GM12872 (cell line): ENCODE measurements at regions not wholly inside any gene's neighbourhood (a gene's known extent, or its start where the extent isn't known, plus 50 kb on each side); places are given as distances from the start of the nearest gene placed in this dataset.
A peak's percentile ranks its signal among the peaks of the same experiment; 100 is the strongest.

Source experiments
- CTCF ChIP-seq: IDR thresholded peaks from 3 replicates; pipeline ENCODE4 v1.5.1; 2011; ENCODE audit warnings: low read depth, mild to moderate bottlenecking, low read length, moderate library complexity; ENCODE audit not compliant: insufficient read depth

- TF ChIP-seq CTCF = peak; percentile 34; the same call in 1 of the 3 replicates
Measured at GRCh38 chr11:71370895-71371673, 77.1 kb downstream of the DHCR7 start.

DNA sequence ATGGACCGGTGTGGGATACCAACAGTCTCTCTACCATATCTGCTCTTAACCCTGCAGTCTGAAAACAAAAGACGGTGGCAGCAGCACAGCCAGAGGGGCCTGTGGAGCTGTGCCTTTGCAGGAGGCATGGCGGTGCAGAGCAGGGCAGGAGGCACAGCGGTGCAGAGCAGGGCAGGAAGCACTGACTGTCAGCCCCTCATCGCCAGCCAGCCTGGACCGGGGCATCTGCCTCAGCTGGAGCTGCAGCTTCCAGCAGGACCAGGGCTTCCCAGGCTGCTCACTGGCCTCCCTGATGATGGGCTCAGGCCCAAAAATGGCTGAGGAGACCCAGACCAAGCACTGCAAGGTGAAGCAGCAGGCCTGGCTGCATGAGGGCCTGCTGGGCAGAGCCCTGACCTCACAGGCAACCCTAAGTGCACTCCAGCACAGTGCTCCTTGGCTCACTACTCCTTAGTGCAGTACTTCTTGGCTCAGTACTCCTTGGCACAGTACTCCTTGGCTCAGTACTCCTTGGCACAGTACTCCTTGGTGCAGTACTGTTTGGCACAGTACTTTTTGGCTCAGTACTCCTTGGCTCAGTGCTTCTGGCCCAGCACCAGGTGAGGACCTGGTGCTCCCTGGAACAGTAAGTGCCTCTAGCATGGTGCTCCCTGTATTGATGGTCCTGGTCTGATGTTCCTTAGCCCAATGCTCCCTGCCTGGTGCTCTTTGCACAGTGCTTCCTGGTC, 78.0 kb downstream of the DHCR7 start:
- TF ChIP-seq CTCF = no peak

- no peak for TF ChIP-seq CTCF
Measured at GRCh38 chr11:71369411-71369810, 78.8 kb downstream of the DHCR7 start.

DNA sequence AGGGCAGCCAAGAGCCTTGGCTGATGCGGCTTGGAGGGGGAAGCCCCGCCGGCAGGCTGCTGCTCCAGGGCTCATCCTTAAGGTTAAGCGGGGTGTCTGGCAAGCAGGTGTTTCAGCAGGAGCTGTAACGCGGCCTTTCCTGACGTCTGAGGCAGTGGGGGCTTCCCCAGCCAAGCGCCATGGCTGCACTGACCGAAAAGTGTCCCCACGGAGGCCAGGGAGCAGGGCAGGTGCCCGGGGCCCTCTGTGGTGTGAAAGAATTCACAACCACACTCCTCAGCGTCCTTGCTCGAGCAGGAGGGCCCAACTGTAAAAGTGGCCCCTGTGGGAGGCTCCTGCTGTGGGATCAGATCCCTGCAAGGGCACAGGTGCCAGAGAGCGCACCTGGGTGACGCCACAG, 79.2 kb downstream of the DHCR7 start:
- no peak for TF ChIP-seq CTCF

GRCh38 chr11:71367756-71368155, 80.4 kb downstream of the DHCR7 start:
- no peak for TF ChIP-seq CTCF

DNA sequence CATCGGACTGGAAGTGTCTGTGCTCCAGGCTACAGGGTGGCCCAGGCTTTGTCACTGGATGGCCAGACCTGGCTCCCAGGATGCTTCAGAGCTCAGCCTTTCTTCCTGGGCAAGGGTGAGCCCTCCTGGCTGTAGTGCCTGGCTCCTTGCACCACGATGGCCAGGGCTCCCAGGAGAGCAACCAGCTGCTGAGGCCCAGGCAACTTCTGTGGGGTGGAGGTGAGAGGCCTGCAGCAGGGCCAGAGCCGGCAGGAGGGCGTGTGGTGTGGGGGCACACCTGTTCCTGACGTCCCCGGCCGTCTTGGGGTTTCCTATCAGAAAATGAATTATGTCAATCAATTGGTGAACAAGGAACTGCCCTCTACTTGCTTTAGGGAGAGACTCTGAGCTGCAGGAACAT, 82.1 kb downstream of the DHCR7 start:
- TF ChIP-seq CTCF = no peak

DNA sequence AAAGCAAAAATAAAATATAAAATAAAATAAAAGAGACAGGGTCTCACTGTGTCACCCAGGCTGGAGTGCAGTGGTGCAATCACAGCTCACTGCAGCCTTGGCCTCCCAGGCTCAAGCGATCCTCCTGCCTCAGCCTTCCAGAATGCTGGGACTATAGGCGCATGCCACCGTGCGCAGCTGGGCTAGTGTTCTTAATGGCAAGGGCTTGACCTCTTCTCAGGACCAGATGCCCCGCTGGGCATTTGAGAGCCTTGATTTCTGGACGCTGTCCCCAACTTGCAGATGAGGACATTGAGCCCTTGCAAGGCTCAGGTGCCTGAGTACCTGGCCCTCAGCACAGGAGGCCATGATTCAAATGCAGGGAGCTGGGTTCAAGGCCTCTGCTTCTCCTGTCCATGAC, 82.6 kb downstream of the DHCR7 start:
- TF ChIP-seq CTCF = no peak
